D721Med (cell line): ENCODE measurements at regions not wholly inside any gene's neighbourhood (a gene's known extent, or its start where the extent isn't known, plus 50 kb on each side); places are given as distances from the start of the nearest gene placed in this dataset.

Experiments used
- DNase-seq: peaks from one replicate; pipeline ENCODE4 v3.0.0; 2011; ENCODE audit warnings: low spot score; ENCODE audit not compliant: insufficient read length
- FAIRE-seq: peaks from 2 replicates; lab custom pipeline; 2011; peaks lifted over from hg19 to GRCh38; lab: Jason Lieb, UNC
- CTCF ChIP-seq: IDR thresholded peaks from 2 replicates; pipeline ENCODE4 v1.5.1; 2012; ENCODE audit warnings: mild to moderate bottlenecking, control low read depth; ENCODE audit not compliant: insufficient read depth; ENCODE audit errors: missing control alignments

DNA sequence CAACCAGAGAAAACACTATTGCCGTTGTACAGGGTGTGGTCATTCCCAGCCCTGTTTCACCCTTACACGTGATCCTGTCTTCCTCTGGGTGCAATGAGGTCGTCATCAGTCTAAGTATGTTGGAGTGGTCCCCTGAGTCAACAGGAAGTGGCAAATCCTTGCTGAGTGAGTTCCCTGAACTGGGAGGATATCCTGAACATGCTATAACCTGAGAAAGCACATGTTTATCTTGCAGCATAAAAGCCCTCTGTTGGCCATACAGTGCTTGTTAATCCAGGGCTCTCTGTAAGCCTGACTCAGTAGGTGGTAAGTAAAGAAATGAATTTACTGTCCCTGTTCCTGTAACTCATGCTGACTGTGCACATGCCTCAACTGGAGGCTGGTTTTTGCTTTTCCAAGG, 477.8 kb upstream of the RGMA start:
- no peak for FAIRE-seq
- no peak for DNase-seq
- TF ChIP-seq CTCF, result no peak

DNA sequence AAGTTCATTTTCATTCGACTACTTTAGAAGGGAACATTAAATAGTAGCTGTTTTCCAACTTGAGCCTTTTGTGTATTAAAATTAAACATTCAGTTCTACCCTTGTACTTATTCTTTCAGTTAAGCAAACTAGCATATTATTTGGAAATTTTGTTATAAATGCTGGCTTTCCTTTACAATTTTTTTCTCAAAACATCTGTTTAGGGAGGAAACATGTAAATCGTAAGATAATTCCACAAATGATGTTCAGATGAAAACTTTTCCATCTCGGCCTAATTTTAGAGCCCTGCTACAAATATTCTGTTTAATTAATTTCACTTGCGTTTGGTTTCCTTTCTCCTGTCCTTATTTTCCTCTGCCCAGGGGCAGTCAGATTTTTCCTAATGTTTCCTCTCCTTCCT, 476.2 kb upstream of the RGMA start:
- no peak for TF ChIP-seq CTCF
- DNase-seq (no peak), FAIRE-seq (no peak)

DNA sequence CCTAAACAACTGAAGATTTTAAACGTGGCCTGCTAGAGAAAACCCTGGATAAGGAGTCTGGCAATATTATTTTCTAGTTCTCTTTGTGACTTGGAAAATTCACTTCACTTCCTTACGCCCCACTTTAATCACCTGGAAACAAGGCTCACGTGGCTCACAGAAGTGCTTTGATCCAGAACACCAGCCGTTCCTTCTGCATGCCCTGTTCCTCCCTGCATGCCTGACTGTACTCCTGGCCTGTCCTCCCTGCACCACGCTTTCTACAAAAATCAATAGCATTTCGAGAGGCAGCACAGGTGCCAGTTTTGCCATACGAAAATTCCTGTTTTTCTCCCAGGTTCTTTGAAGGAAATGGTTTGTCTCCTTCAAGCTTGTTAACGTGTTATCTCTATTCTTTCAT, 474.2 kb upstream of the RGMA start:
- DNase-seq (no peak), FAIRE-seq (no peak)
- no peak for TF ChIP-seq CTCF

DNA sequence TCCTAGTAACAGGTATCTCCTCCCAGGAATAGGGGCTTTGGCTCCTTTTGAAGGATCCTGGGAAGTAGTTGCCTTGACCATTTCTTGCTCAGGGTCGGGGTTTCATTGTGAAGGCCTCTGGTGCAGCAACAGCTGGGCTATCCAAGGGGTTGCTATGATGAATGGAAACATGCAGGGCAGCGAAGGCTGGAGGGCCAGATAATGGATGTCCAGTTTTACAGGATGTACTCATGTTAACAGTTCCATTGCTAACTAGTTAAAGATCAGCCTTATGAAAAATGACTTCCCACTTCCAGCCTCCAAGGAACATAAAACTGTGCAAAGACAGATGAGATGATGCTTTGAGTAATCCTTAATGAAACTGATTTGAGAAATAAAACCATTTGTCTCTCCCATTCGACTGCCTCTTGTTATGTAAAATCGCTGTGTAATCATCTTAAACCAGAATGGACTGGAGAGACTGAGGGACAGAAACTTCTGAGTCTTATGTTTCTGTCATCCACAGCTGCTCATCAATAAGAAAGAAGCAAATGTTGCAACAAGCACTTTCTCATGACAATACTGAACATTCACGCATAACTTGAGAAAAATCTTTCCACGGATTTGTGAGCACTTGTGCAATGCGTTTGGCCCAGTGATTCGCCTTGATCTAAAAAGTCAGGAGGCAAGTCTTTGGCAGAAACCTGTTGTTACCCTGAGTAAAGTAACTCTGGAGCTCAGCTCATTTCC, 473.5 kb upstream of the RGMA start:
- no peak for FAIRE-seq
- DNase-seq, result no peak
- no peak for TF ChIP-seq CTCF

- no peak for TF ChIP-seq CTCF
- DNase-seq (no peak), FAIRE-seq (no peak)
These were observed 468.7 kb upstream of the RGMA start for GRCh38 chr15:93557696-93558095.

DNA sequence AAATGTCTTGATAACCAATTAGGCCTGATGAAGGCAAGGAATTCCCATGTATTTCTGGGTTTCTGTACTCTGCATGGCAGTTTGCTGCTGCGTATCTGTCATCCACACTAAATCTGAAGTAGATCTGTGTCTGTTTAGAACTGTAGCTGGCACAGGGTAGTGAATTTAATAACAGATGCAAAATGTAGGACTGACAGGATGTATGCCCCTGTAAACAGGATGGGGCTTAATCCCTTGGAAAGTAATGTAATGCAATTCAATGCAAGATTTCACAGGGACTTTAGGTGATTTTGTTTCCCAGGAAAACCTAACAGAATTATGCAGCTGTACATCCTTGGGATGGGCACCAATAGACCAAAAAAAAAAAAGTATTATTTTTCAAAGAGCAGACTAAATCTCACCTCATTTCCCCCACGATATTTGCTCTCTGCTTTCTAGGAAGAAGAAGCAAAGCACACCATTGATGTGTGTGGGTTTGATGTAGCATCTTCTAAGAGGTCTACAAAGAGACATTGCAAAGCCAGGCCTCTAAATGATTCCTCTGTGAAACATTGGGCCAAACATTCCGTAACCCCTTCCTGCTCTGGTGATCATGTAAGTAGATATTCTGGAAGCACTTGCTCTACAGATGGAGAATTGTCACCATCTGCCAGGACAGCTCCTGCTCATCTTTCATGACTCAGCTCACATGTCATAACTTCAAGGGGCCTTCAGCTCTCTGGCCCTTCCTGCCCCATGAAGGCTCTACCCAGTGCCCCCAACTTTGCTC, 464.3 kb upstream of the RGMA start:
- DNase-seq (no peak), FAIRE-seq (no peak)
- TF ChIP-seq CTCF, result no peak

- FAIRE-seq, result no peak
- no peak for DNase-seq
- no peak for TF ChIP-seq CTCF
These were observed 454.1 kb upstream of the RGMA start for GRCh38 chr15:93543093-93543492.
